ENCODE measurements at regions not wholly inside any gene's neighbourhood (a gene's known extent, or its start where the extent isn't known, plus 50 kb on each side); places are given as distances from the start of the nearest gene placed in this dataset.
"Not testable (repeated sequence)": the region's sequence is repeated elsewhere in the genome, so short reads cannot be mapped to it uniquely, and the experiment has no call there.

DNA sequence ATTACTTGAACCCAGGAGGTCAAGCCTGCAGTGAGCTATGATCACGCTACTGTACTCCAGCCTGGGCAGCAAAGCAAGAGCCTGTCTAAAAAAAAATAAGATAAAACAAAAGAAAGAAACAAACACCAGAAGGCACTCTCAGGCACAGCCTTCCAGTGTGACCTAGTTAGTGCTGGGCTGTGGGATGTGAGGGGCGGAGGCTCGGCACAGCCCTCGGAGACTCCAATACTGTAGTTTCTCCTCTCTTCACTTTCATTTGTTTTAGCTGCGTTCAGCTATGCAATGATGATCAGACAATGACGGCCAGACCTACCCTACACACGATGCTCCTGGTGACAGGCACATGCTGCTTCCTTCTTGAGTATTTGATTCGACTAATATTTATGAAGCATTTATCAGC is 127.7 kb downstream of the SOCS6 start:
- no peak for DNase-seq (ENCODE audit: extremely low read depth in 1 of 2, low read depth in 1 of 2)

- no peak for DNase-seq (ENCODE audit: extremely low read depth in 1 of 2, low read depth in 1 of 2)
Observed at GRCh38 chr18:70415823-70416488, 127.1 kb downstream of the SOCS6 start.

DNA sequence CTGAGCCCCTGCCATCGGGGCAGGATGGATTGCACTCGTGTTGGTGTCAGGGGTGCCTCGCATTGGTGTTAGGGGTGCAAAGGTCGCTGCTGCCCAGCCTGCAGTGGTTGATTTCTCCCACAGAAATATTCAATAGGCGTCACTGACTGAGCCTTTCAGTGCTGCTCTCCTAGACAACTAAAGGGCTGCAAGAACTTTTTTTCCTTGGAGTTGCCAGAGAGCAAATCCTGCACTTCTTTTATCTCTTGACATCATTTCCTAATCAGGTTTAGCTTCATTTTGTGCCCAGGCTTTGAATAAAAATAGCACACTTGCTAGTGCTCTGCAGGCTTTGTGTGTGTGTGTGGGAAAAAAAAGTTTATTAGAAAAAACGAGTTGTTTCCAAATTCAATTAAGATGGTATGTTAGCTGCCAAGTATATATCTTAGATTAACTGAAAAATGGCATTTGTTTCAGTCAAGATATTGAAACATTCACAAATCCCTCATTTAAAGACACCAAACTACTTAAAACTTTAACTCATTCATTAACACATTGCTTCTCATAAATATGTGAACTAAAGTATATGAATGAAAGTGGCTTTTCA is 125.6 kb downstream of the SOCS6 start:
- no peak for DNase-seq (ENCODE audit: extremely low read depth in 1 of 2, low read depth in 1 of 2)

DNA sequence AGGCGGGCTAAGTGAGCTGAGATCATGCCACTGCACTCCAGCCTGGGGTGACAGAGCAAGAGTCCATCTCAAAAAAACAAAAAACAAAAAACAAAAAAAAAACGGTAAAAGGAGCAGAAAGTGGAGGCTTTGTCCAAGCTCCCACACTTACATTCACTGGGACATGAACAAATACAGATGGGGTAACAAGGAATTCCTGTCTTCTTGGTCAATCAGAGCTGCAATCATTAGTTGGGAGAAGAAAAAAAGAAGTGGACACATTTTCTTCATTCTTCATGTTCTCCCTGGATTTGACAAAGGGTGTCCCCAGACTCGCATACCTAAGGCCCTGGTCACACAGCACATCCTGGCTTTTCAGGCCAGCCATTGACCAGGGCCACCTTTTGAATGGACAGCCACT is 124.6 kb downstream of the SOCS6 start:
- no peak for DNase-seq (ENCODE audit: extremely low read depth in 1 of 2, low read depth in 1 of 2)

DNA sequence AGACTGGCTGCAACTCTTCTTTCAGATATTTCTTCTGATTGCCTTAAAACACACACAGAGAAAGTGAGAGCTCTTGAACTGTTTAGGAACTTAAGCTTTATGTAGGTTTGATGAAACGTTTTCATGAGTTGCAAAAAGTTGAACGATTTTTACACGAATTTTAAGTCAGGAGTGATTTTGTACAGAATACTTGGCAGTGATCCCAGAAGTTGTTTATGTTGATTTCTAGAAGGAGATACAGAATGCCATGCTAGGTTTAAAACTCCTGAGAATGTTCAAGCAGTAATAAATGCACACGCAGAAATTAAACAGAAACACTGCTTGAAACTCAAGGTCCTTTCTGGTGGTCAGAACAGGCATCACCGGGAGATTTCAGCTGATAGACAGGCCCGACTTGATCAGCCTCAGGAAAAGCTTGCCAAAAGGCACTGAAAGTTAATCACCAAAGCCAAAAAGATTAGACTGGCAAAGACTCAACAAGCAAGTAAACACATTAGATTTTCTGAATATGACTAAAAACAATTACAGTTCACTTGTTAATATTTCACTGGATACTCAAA is 123.1 kb downstream of the SOCS6 start:
- no peak for DNase-seq (ENCODE audit: extremely low read depth in 1 of 2, low read depth in 1 of 2)

GRCh38 chr18:70411307-70411706 is 122.5 kb downstream of the SOCS6 start:
- no peak for DNase-seq (ENCODE audit: extremely low read depth in 1 of 2, low read depth in 1 of 2)

- DNase-seq (ENCODE audit: extremely low read depth in 1 of 2, low read depth in 1 of 2), result no peak
Observed at GRCh38 chr18:70405052-70405451, 116.2 kb downstream of the SOCS6 start.

DNA sequence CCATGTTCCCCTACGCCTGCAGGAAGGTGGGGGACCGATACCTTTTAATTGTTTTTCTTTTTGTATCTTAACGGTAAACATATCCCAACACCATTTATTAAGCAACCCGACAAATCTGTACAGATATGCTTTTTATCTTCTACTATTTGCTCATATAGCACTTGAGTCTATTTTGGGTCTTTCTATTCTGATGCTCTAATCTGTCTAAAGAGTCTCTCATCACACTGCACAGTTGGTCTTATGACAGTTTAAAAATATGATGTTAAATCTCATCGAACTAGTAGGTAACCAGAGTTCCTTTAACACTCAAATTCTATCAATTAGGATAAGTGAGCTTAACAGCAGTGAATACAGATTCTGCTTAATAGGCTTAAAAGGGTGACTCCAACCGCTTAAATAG is 111.6 kb downstream of the SOCS6 start:
- DNase-seq (ENCODE audit: extremely low read depth in 1 of 2, low read depth in 1 of 2), result no peak

DNA sequence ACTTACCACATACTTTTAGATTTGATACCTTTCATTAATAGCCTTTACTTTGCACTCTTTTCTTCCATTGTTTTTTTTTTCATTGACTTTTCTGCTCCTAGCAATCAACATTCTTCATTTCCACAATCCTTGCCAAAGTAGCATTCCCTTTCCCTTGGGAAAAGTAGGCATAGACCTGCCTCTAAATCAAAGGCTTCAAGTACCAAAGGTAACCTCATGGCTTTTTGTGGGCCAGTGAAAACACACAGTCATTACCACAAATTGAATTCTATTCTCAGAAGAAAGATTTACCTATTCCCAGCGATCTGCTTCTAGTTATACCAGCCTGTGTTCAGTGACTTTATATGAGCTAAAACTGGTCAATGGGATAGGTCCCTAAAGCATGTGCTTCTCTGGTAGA is 109.2 kb downstream of the SOCS6 start:
- no peak for DNase-seq (ENCODE audit: extremely low read depth in 1 of 2, low read depth in 1 of 2)

GRCh38 chr18:70397259-70397925 is 108.5 kb downstream of the SOCS6 start:
- no peak for DNase-seq (ENCODE audit: extremely low read depth in 1 of 2, low read depth in 1 of 2)

DNA sequence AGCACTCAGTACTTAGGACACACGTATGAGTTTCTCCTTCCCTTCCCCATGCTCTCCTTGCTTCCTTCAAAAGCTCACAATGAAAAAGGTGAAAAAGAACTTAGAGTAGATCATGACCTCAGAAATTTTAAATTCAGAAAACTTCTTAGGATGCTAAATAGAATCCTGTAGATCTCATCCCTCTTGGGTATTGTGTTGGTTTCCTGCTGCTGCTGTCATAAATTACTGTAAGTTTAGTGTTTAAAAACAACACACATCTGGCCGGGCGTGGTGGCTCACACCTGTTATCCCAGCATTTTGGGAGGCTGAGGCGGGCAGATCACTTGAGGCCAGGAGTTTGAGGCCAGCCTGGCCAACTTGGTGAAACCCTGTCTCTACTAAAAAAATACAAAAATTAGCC is 106.9 kb downstream of the SOCS6 start:
- DNase-seq (ENCODE audit: extremely low read depth in 1 of 2, low read depth in 1 of 2), result not testable (repeated sequence)

DNA sequence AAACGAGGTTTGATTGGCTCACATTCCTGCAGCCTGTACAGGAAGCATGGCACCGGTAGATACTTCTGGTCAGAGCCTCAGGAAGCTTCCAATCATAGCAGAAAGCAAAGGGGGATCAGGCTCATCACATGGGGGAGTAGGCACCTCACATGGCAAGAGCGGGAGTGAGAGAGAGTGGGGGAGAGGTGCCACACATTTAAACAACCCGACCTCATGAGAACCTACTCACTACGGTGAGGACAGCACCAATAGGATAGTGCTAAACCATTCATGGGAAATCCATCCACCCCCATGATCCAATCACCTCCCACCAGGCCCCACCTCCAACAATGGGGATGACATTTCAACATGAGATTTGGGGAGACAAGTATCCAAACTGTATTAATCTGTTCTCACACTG is 105.8 kb downstream of the SOCS6 start:
- no peak for DNase-seq (ENCODE audit: extremely low read depth in 1 of 2, low read depth in 1 of 2)

GRCh38 chr18:70390371-70391090 is 101.7 kb downstream of the SOCS6 start:
- DNase-seq (ENCODE audit: extremely low read depth in 1 of 2, low read depth in 1 of 2), result no peak

GRCh38 chr18:70389036-70389435 is 100.2 kb downstream of the SOCS6 start:
- DNase-seq (ENCODE audit: extremely low read depth in 1 of 2, low read depth in 1 of 2), result not testable (repeated sequence)

GRCh38 chr18:70387027-70387426 is 98.2 kb downstream of the SOCS6 start:
- no peak for DNase-seq (ENCODE audit: extremely low read depth in 1 of 2, low read depth in 1 of 2)

- no peak for DNase-seq (ENCODE audit: extremely low read depth in 1 of 2, low read depth in 1 of 2)
Observed at GRCh38 chr18:70386582-70386981, 97.7 kb downstream of the SOCS6 start.

DNA sequence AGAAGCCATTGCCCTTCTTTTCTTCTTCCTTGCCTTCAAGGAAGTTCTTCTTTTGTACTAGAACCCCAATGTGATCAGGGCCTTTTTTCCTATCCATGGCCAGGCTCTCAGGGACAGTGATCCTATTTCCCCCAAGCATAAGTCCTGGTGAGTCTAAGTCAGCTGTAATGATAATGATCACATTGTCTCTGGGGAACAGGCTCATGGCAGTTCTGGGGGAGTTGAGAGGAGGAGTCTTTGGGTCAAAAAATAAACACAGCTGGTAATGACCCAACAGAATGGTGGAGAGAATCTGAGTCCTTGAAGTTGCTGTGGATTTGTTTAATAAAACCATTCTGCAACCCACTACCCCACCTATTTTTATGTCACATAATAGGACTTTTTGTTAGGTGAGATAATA is 96.6 kb downstream of the SOCS6 start:
- DNase-seq (ENCODE audit: extremely low read depth in 1 of 2, low read depth in 1 of 2), result no peak

DNA sequence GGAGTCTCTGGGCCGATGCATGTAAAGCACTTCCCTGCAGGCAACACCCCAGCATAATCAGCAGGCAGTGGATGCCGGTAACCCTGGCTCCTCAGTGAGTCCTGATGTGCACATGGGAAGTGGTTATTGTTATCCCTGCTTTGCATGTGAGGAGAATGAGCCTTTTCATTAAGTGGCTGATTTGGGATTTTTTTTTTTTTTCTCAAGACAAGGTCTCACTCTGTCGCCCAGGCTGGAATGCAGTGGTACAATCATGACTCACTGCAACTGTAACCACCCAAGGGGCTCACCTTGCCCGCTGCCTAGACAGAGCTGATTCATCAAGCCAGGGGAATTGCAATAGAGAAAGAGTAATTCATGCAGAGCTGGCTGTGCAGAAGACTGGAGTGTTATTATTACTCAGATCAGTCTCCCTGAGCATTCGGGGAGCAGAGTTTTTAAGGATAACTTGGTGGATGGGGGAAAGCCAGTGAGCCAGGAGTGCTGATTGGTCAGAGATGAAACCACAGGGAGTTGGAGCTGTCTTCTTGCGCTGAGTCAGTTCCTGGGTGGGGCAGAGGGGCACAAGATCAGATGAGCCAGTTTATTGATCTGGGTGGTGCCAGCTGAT is 95.4 kb downstream of the SOCS6 start:
- no peak for DNase-seq (ENCODE audit: extremely low read depth in 1 of 2, low read depth in 1 of 2)

GRCh38 chr18:70382992-70383717 is 94.3 kb downstream of the SOCS6 start:
- DNase-seq (ENCODE audit: extremely low read depth in 1 of 2, low read depth in 1 of 2), result no peak

- no peak for DNase-seq (ENCODE audit: extremely low read depth in 1 of 2, low read depth in 1 of 2)
Observed at GRCh38 chr18:70382017-70382416, 93.2 kb downstream of the SOCS6 start.

Measured in stimulated activated CD8-positive, alpha-beta memory T cell treated with anti-CD3 and anti-CD28 coated beads, Interleukin-7, amount 100 ng/mL, for 48 hours (primary cell).